ENCODE measurements at regions not wholly inside any gene's neighbourhood (a gene's known extent, or its start where the extent isn't known, plus 50 kb on each side); places are given as distances from the start of the nearest gene placed in this dataset.

GRCh38 chr13:99863789-99864626 is 107.6 kb downstream of the ZIC5 start:
- intact Hi-C loops (cut with DNase I), result no loop called here
- no peak for DNase-seq (ENCODE audit: low spot score in 2 of 2)

GRCh38 chr13:99862244-99862643 is 109.3 kb downstream of the ZIC5 start:
- TF ChIP-seq CTCF (IDR thresholded peaks at IDR 0.05), result no peak
- intact Hi-C loops (cut with DNase I), result no loop called here
- no peak for DNase-seq (ENCODE audit: low spot score in 2 of 2)

More at GRCh38 chr13:99863789-99864626, 107.6 kb downstream of the ZIC5 start:
- no peak for TF ChIP-seq CTCF (IDR thresholded peaks at IDR 0.05)
- no peaks in the 10 kb centered on the region for H3K4me1 ChIP-seq
- H3K27ac ChIP-seq, result no peak overlapping the region
- no peaks in the 10 kb centered on the region for H3K36me3 ChIP-seq
- H3K9me3 ChIP-seq, result no peaks in the 10 kb centered on the region
- H3K4me3 ChIP-seq, result no peak overlapping the region
- no peaks in the 10 kb centered on the region for H3K27me3 ChIP-seq

GRCh38 chr13:99861771-99862170 is 109.8 kb downstream of the ZIC5 start:
- Histone ChIP-seq H3K27me3 (no peaks in the 10 kb centered on the region), H3K4me3 (no peak overlapping the region), H3K36me3 (no peaks in the 10 kb centered on the region), H3K27ac (no peak overlapping the region), H3K4me1 (no peaks in the 10 kb centered on the region), H3K9me3 (no peaks in the 10 kb centered on the region)
- intact Hi-C loops (cut with DNase I), result no loop called here
- DNase-seq (ENCODE audit: low spot score in 2 of 2), result no peak
- no peak for TF ChIP-seq CTCF (IDR thresholded peaks at IDR 0.05)

More at GRCh38 chr13:99862244-99862643, 109.3 kb downstream of the ZIC5 start:
- no peak overlapping the region for H3K27ac ChIP-seq
- no peak overlapping the region for H3K4me3 ChIP-seq
- no peaks in the 10 kb centered on the region for H3K36me3 ChIP-seq
- H3K27me3 ChIP-seq, result no peaks in the 10 kb centered on the region
- H3K9me3 ChIP-seq, result no peaks in the 10 kb centered on the region
- H3K4me1 ChIP-seq, result no peaks in the 10 kb centered on the region

- H3K4me3 ChIP-seq, result no peak overlapping the region
- H3K27ac ChIP-seq, result no peak overlapping the region
- intact Hi-C loops (cut with DNase I), result no loop called here
- no peaks in the 10 kb centered on the region for H3K36me3 ChIP-seq
- no peaks in the 10 kb centered on the region for H3K27me3 ChIP-seq
- H3K9me3 ChIP-seq, result no peaks in the 10 kb centered on the region
- TF ChIP-seq CTCF (IDR thresholded peaks at IDR 0.05), result no peak
- no peaks in the 10 kb centered on the region for H3K4me1 ChIP-seq
- DNase-seq (ENCODE audit: low spot score in 2 of 2), result no peak
These were observed 110.8 kb downstream of the ZIC5 start for GRCh38 chr13:99860745-99861144.

GRCh38 chr13:99859178-99860177 is 112.1 kb downstream of the ZIC5 start:
- H3K4me1 ChIP-seq, result no peaks in the 10 kb centered on the region
- H3K4me3 ChIP-seq, result no peak overlapping the region
- no peaks in the 10 kb centered on the region for H3K27me3 ChIP-seq
- intact Hi-C loops (cut with DNase I), result no loop called here
- DNase-seq (ENCODE audit: low spot score in 2 of 2), result no peak
- no peaks in the 10 kb centered on the region for H3K9me3 ChIP-seq
- H3K36me3 ChIP-seq, result no peaks in the 10 kb centered on the region
- no peak overlapping the region for H3K27ac ChIP-seq
- no peak for TF ChIP-seq CTCF (IDR thresholded peaks at IDR 0.05)
